GM18505 (cell line): ENCODE measurements at regions not wholly inside any gene's neighbourhood (a gene's known extent, or its start where the extent isn't known, plus 50 kb on each side); places are given as distances from the start of the nearest gene placed in this dataset.

Experiments used
- ATAC-seq: cut with Tn5 transposase; IDR thresholded peaks from one replicate; pipeline ENCODE4 v1.9.1; 2021; ENCODE audit not compliant: unreplicated experiment
- POLR2A ChIP-seq: IDR thresholded peaks from 4 replicates; pipeline ENCODE4 v1.6.1; 2011; ENCODE audit warnings: borderline replicate concordance; ENCODE audit not compliant: insufficient read depth, insufficient read length; ENCODE audit errors: extremely low read depth

DNA sequence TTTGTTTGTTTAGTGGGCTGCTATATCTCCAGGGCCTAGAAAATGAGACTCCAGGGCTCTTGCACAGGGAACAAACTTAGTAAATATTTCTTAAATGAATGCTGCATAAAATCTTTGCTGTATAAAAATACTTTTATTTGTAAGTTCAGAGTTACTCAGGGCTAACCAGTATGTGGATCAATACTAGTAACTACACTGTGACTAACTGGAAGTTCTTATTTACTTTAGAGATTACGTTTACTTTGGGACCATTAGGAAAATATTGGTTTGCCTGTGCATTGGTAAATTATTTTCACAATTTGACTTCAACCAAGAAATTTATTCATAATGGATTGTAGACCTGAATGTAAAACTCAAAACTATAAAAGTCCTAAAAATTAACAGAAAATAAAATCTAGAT, 575.5 kb downstream of the RNF144A start:
- TF ChIP-seq POLR2A = no peak
- ATAC-seq = no peak

DNA sequence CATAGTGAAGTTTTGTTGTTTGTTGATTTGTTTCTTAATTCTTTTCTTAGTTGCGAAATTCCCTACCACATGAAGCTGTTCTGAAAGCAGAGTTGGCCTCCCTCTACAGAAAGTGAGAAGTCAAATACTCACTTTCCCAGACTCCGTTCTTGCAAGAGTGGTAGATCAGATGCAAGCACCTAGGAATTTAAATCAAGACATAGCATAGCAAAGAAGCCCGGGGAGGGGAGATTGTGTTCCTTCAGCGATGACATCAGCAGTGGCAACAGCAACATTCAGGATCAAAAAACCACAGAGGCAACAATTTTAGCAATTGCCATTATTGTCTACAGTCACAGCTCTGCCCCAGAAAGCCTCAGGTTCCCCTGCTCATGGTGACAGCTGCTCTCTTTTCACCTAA, 580.0 kb downstream of the RNF144A start:
- no peak for ATAC-seq
- no peak for TF ChIP-seq POLR2A

DNA sequence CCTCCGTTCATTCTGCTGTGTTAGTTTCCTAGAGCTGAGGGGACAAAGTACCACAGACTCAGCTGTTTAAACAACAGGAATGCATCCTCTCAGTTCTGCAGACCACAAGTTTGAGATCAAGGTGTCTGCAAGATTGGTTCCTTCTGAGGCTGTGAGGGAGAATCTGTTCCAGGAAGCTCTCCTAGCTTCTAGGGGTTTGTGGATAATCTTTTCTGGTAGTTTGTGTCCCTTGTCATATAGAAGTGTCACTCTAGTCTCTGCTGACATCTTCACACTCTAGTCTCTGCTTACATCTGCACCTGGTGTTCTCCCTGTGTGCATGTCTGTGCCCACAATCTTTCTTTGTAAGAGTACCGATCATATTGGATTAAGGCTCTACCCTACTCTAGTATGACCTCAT, 581.8 kb downstream of the RNF144A start:
- TF ChIP-seq POLR2A = no peak
- no peak for ATAC-seq

DNA sequence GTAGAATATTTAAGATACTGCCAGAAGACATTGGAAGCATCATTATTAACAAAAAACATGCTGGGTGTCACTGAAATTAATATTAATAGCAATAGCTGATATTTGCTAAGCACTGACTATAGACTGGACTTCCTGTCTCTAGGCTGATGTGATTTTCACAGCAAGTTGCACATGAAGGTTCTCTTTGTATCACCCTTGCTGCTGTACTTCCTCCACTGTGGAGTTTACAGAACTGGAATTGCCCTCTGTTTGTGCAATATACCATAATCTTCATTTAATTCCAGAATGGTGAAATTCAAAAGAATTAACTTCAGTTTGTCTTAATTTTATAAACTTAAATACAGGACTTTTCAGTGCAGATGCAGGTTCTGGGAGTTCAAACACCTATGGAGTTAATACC, 585.1 kb downstream of the RNF144A start:
- TF ChIP-seq POLR2A = no peak
- no peak for ATAC-seq

DNA sequence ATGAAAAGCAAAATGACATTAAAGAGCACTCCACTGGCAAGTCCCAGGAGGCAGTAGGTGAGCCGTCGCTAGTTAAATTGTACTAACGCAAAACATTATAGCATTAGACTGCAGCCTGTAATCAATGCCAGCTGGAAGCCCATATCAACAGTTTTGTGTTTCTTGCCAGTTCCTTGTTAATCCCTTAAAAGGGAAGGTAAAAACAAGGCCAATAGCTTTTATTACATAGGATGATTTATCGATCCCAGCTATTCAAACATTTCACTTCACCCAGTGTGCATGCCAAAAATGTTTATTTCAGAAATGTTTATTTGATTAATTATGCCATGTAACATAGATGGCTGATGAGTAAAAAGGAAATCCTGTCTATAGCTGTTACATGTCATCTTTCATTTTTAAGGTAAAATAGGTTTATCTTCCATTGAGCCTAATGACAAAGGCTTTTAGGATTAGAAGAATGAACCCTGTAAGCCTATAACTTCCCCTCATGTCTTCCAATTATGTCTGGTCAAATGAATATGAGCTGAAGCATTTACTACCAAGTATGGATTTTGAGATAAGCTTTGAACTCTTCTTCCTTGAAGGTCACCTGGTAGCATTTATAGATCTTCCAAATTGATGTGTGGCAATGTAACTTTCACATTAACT, 591.2 kb downstream of the RNF144A start:
- no peak for ATAC-seq
- TF ChIP-seq POLR2A = no peak

DNA sequence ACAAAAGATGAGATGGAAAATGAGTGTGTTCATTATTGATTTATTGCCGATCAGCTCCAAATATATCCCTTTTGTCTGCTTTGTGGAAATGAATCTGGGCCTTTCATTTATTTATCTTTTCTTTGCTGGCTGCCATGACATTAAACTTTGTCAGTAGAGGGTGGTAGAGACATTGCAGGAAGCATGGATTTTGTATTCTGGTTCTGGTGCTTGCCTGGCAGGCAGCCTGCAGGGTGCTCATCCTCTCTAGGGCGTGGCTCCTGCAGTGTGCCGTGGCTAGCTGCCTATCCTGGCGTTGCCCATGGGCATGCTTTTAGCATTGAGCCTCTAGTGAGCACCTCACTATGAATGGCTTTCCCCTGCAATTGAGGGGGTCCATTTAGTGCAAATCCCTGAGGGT, 593.1 kb downstream of the RNF144A start:
- ATAC-seq = no peak
- TF ChIP-seq POLR2A = no peak

DNA sequence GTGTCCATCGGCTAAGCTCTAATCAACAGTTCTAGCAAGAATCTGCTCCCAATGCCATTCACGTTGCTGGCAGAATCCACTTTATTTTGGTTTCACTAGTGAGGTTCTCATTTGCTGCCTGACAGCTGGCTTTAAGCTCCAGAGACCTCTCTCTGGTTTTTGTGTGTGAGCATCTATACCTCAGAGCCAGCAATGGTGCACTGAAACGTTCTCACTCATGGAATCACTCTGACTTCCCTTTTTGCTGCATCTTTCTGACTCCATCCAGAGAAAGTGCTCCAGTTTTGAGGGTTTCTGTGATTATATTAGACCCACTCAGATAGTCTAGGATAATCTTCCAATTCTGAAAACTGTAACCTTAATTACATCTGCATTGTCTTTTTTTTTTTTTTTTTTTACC, 596.6 kb downstream of the RNF144A start:
- no peak for TF ChIP-seq POLR2A
- no peak for ATAC-seq

DNA sequence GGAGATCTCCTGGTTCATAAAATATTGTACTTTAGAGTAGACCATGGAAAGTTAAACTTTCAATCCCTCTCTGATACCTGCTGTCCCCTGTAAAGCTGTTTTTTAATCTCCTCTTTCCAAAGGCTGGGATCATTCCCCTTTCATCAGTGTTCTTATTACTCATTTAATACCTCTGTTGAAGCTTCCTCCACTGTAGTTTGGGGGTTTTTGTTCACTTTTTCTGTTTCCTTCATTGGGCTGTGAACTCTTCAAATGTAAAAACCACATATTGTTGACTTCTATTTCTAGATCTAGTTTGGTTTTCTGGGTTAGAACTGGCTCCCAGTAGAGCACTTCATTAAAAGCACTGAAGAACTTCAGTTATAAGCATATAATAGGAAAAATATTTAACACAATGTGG, 598.1 kb downstream of the RNF144A start:
- no peak for ATAC-seq
- TF ChIP-seq POLR2A = no peak

DNA sequence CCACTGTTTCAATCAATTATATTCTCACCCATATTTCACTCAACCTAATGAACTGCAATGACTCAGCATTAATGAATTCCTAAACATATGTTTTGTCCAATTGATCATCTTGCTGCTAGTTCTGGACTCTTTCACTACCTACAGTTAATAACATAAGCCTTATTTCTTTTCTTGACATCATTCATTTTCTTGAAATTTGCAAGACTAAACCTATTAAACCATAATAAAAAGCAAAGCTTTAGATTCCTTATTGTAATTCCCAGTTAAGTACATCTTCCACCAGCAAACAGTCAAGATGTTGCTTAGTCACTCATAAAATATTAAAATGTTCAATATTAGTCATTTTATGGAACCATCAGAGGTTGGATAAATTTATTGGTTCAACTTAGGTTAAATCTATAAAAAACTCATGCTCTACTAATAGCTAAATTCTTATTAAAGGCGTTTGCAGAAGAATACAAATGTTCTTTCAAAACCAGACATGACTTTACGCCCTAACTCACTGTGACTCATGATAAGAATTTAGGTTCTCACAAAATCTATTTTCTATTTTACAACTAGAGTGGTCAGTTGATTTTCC, 599.4 kb downstream of the RNF144A start:
- no peak for ATAC-seq
- no peak for TF ChIP-seq POLR2A

DNA sequence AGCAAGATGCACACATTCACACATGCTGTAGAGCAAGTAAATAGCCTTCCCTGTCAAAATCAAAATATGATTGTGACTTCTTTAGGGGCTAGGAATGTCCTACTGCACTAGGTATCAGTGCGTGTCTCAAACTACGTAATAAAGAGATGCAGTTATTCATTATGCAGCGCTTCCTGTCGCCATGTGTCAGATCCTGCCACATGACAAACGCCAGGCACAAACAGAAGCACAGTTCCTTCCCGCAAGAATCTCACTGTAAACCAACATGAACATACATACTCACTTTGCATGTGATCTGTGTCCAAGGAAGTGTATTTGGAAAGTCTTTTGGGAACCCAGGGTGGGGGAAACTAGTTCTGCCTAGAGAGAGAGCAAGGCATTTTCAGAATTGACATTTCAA, 599.9 kb downstream of the RNF144A start:
- TF ChIP-seq POLR2A = no peak
- no peak for ATAC-seq

DNA sequence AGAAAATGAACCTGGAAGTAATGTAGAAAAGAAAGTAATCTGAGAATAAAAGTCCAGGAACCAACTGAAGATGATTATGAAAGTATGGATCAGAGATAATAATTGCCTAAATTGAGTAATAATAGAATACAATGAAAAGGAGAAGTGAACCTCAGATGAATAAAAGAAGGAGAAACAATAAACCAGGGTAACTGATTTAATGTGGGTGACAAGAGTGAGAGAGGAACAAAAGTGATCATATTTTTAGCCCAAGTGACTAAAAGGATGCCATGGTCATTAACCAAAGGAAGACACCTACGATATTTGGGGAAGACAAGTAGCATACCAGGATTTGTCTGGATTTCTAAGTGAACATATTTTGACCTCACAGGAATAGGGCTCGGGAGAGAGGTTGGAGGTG, 600.6 kb downstream of the RNF144A start:
- TF ChIP-seq POLR2A = no peak
- ATAC-seq = no peak

DNA sequence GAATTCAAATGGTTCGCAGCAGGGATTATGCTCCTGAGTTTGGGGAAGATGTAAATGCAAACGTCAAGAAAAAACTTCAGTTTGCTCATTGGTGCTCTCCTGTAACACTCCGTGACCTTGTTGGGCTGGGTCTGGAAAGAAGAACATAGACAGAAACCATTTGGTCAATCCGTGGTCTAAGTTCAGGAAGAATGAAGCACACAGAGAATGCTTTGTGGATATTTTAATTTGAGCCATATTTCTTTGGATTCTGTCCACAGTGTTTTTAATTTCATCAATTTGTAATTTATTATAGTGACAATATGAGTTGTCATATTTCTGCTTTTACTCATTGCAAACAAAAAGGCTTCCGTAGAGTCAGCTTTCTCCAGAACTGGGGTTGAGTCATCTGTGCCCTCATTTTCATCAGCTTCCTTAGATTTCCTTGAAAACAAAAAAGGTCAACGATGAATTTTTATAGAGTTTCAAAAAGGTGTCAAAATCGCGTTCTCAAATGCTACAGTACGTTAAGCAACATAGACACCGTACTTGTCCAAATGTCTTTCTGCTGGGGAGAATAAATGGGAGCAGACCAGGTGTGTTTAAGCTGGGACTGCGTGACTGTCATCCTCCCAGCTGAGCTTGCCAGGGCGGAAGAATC, 606.4 kb downstream of the RNF144A start:
- no peak for ATAC-seq
- TF ChIP-seq POLR2A = no peak

DNA sequence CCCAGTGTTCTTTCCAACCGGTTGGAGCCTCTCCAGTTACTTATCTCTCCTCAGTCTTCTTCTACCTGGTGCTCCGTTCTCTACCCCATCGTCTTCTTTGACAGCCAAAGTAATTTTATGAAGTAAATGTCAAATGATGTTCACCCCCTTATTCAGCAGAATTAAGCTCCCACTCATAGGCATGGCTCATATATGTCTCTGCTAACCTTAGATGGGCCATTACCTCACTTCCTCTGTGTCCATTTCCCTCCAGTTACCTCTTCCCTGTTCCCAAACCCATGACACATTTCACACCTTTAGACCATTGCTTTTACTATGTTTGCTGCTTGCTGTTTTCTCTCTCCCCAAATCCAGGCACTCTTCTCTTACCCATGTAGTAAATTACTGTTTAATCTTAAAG, 607.0 kb downstream of the RNF144A start:
- TF ChIP-seq POLR2A = no peak
- no peak for ATAC-seq

DNA sequence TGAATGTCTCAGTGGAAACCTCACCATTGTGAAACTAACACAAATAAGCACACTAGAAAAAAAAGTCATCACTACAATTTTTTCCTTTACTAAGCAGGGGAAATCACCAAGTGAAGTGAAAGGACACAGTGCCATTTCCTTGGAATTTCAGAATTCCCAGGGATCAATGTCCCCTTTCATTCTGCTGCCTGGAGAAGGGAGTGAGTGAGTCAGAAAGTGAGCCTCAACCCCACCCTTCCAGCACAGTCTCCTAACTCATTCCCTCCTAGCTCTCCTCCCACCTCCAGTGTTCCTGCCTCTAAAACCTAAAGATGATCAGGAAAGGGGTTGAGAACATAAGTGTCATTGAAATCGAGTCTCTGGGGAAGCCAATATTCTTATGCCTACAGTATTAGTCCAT, 608.5 kb downstream of the RNF144A start:
- no peak for ATAC-seq
- no peak for TF ChIP-seq POLR2A
